Mesothelial cell of epicardium (in vitro differentiated cells): ENCODE measurements at regions not wholly inside any gene's neighbourhood (a gene's known extent, or its start where the extent isn't known, plus 50 kb on each side); places are given as distances from the start of the nearest gene placed in this dataset.

Experiments
- DNase-seq, 2 experiments: peaks; one replicate each; pipeline ENCODE4 v3.0.0; 2021; ENCODE audit warnings: low spot score in 2 of 2; ENCODE audit not compliant: unreplicated experiment in 2 of 2
- H3K27ac Mint-ChIP-seq: 2 replicates; pipeline ENCODE4 v1.8.0; 2021; ENCODE audit warnings: mixed read lengths
- H3K27me3 Mint-ChIP-seq: 2 replicates; pipeline ENCODE4 v1.8.0; 2021; ENCODE audit warnings: low read depth, mixed read lengths
- H3K36me3 Mint-ChIP-seq: 2 replicates; pipeline ENCODE4 v1.8.0; 2021; ENCODE audit warnings: mixed read lengths
- H3K4me1 Mint-ChIP-seq: 2 replicates; pipeline ENCODE4 v1.8.0; 2021; ENCODE audit warnings: mixed read lengths
- H3K4me3 Mint-ChIP-seq: 2 replicates; pipeline ENCODE4 v1.8.0; 2021; ENCODE audit warnings: mild to moderate bottlenecking, moderate library complexity, mixed read lengths
- H3K9me3 Mint-ChIP-seq: 2 replicates; pipeline ENCODE4 v1.8.0; 2021; ENCODE audit warnings: mixed read lengths
- CTCF ChIP-seq: fragments of 200-600 bp; sonication (generic); IDR thresholded peaks from one replicate; pipeline ENCODE4 v1.5.0; 2021; ENCODE audit warnings: antibody characterized with exemption; ENCODE audit not compliant: unreplicated experiment

GRCh38 chr18:78589916-78590437 lies 389.6 kb upstream of the SALL3 start:
- Mint-ChIP-seq H3K4me3 (no peak overlapping the region), H3K9me3 (peaks cover 21% of the 10 kb centered on the region), H3K4me1 (no peaks in the 10 kb centered on the region), H3K27me3 (peaks cover 11% of the 10 kb centered on the region), H3K27ac (no peak overlapping the region), H3K36me3 (no peaks in the 10 kb centered on the region)
- TF ChIP-seq CTCF, result no peak
- no peak for DNase-seq

- peaks cover 21% of the 10 kb centered on the region for H3K9me3 Mint-ChIP-seq
- no peak overlapping the region for H3K4me3 Mint-ChIP-seq
- H3K36me3 Mint-ChIP-seq, result no peaks in the 10 kb centered on the region
- H3K27me3 Mint-ChIP-seq, result peaks cover 18% of the 10 kb centered on the region
- no peak for TF ChIP-seq CTCF
- H3K4me1 Mint-ChIP-seq, result no peaks in the 10 kb centered on the region
- H3K27ac Mint-ChIP-seq, result no peak overlapping the region
- DNase-seq, result no peak
These were observed 384.2 kb upstream of the SALL3 start for GRCh38 chr18:78595453-78595852.

GRCh38 chr18:78595924-78596573 lies 383.6 kb upstream of the SALL3 start:
- no peak for DNase-seq

GRCh38 chr18:78596794-78597345 lies 382.7 kb upstream of the SALL3 start:
- DNase-seq, result no peak
- TF ChIP-seq CTCF, result no peak
- no peak overlapping the region for H3K27ac Mint-ChIP-seq
- H3K27me3 Mint-ChIP-seq, result peaks cover 21% of the 10 kb centered on the region
- no peaks in the 10 kb centered on the region for H3K4me1 Mint-ChIP-seq
- peaks cover 20% of the 10 kb centered on the region for H3K9me3 Mint-ChIP-seq
- H3K36me3 Mint-ChIP-seq, result no peaks in the 10 kb centered on the region
- H3K4me3 Mint-ChIP-seq, result no peak overlapping the region

More at GRCh38 chr18:78595924-78596573, 383.6 kb upstream of the SALL3 start:
- H3K9me3 Mint-ChIP-seq, result peaks cover 21% of the 10 kb centered on the region
- H3K4me3 Mint-ChIP-seq, result no peak overlapping the region
- peaks cover 20% of the 10 kb centered on the region for H3K27me3 Mint-ChIP-seq
- H3K36me3 Mint-ChIP-seq, result no peaks in the 10 kb centered on the region
- no peak for TF ChIP-seq CTCF
- no peaks in the 10 kb centered on the region for H3K4me1 Mint-ChIP-seq
- no peak overlapping the region for H3K27ac Mint-ChIP-seq

GRCh38 chr18:78601349-78601748 lies 378.3 kb upstream of the SALL3 start:
- peaks cover 12% of the 10 kb centered on the region for H3K9me3 Mint-ChIP-seq
- H3K4me3 Mint-ChIP-seq, result no peak overlapping the region

More at GRCh38 chr18:78601349-78601748, 378.3 kb upstream of the SALL3 start:
- peak in 1 of 2 experiments; percentile 17 for DNase-seq
- Mint-ChIP-seq H3K4me1 (no peaks in the 10 kb centered on the region), H3K27ac (no peak overlapping the region), H3K36me3 (no peaks in the 10 kb centered on the region), H3K27me3 (peaks cover 47% of the 10 kb centered on the region)
- TF ChIP-seq CTCF, result no peak
